ENCODE measurements at regions not wholly inside any gene's neighbourhood (a gene's known extent, or its start where the extent isn't known, plus 50 kb on each side); places are given as distances from the start of the nearest gene placed in this dataset.

DNA sequence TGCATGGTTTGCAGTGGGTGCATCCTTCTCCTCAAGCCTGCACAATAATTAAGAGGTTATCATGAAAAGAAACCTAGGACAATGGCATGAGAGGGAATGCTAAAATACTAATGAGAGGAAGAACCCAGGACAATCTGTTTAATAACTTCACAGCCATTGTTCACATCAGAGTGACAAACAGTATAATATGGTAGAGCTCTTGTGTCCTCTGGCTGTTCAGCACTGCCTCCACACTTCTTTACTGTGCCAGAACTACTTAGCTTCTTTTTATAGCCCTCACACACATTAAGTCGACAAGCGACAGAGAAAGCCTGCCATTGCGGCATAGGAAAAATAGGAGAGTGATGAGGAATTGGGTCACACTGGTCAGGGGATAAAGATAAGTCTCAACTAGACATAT is 65.0 kb upstream of the MEIS2 start:
- no peaks in the 10 kb centered on the region for H3K36me3 Mint-ChIP-seq

GRCh38 chr15:37166402-37166801 is 66.1 kb upstream of the MEIS2 start:
- Mint-ChIP-seq H3K27me3 (no peaks in the 10 kb centered on the region), H3K27ac (peak overlapping the region in 1 of 6 donors; percentile 12), H3K4me3 (no peak overlapping the region), H3K9me3 (peaks cover 0 to 8% (median 2%) of the 10 kb centered on the region in 7 donors), H3K36me3 (no peaks in the 10 kb centered on the region), H3K4me1 (no peaks in the 10 kb centered on the region)
- DNase-seq: no peak
- ATAC-seq (ENCODE audit: low read depth in 2 of 2): no peak

More for the DNA sequence above, 65.0 kb upstream of the MEIS2 start:
- Mint-ChIP-seq H3K27me3 (no peaks in the 10 kb centered on the region), H3K27ac (no peak overlapping the region), H3K9me3 (peaks cover 0 to 8% (median 0%) of the 10 kb centered on the region in 7 donors), H3K4me3 (no peak overlapping the region), H3K4me1 (no peaks in the 10 kb centered on the region)
- no peak for DNase-seq
- no peak for ATAC-seq (ENCODE audit: low read depth in 2 of 2)

GRCh38 chr15:37181339-37181738 is 81.0 kb upstream of the MEIS2 start:
- no peak overlapping the region for H3K4me3 Mint-ChIP-seq
- no peaks in the 10 kb centered on the region for H3K36me3 Mint-ChIP-seq
- no peaks in the 10 kb centered on the region for H3K4me1 Mint-ChIP-seq
- no peaks in the 10 kb centered on the region for H3K27me3 Mint-ChIP-seq
- H3K9me3 Mint-ChIP-seq: peaks cover 11 to 39% (median 17%) of the 10 kb centered on the region in 7 donors
- DNase-seq (no peak), ATAC-seq (ENCODE audit: low read depth in 2 of 2) (no peak)
- H3K27ac Mint-ChIP-seq: no peak overlapping the region

DNA sequence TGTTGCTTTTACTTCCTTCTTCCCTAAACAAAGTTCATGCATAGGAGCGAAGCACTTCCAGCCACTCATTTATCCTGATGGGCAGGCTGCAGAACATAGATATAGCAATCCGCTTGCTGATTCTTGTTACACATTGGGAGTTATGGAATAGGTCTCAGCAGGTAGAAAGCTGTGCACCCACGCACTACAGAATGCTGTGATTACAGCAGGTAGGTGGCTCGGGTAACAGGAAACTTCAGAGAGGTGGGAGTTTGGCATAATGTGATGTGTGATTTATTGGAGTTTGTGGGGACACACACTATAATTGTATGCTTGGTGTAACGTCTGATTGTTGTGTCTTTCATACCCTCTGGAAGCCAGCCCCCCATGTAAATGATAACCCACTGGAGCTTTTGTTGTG is 99.2 kb upstream of the MEIS2 start:
- Mint-ChIP-seq H3K27me3 (no peaks in the 10 kb centered on the region), H3K4me3 (no peak overlapping the region), H3K4me1 (no peaks in the 10 kb centered on the region), H3K27ac (no peak overlapping the region), H3K36me3 (no peaks in the 10 kb centered on the region), H3K9me3 (peaks cover 0 to 4% (median 0%) of the 10 kb centered on the region in 7 donors)
- no peak for DNase-seq
- ATAC-seq (ENCODE audit: low read depth in 2 of 2): no peak

DNA sequence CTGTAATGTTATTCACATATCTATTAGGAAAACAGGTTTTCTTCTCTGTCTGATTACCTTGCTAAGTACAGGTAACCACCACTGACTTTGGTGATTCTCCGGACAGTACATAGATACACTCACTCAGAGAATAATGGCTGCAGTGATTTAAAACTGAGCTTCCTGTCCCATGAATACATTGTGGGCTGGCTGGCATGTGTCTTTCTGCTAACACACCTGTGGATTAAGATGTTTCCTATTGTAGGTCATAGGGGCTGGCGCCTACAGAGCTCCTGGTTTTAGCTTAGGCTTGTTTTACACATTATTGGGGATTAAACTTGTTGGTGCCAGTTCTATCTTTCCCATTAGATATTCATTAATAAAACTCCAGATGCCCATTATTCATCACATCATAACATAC is 102.7 kb upstream of the MEIS2 start:
- H3K4me3 Mint-ChIP-seq: no peak overlapping the region
- H3K4me1 Mint-ChIP-seq: no peaks in the 10 kb centered on the region
- H3K9me3 Mint-ChIP-seq: peaks cover 0 to 1% (median 0%) of the 10 kb centered on the region in 7 donors
- H3K27me3 Mint-ChIP-seq: no peaks in the 10 kb centered on the region
- no peak for ATAC-seq (ENCODE audit: low read depth in 2 of 2)
- H3K36me3 Mint-ChIP-seq: no peaks in the 10 kb centered on the region
- DNase-seq: no peak
- no peak overlapping the region for H3K27ac Mint-ChIP-seq

- ATAC-seq (ENCODE audit: low read depth in 2 of 2) (no peak), DNase-seq (no peak)
- Mint-ChIP-seq H3K27ac (no peak overlapping the region), H3K9me3 (peaks cover 0 to 1% (median 0%) of the 10 kb centered on the region in 7 donors), H3K27me3 (no peaks in the 10 kb centered on the region), H3K4me3 (no peak overlapping the region), H3K36me3 (no peaks in the 10 kb centered on the region), H3K4me1 (no peaks in the 10 kb centered on the region)
Observed at GRCh38 chr15:37204692-37205091, 104.3 kb upstream of the MEIS2 start.

DNA sequence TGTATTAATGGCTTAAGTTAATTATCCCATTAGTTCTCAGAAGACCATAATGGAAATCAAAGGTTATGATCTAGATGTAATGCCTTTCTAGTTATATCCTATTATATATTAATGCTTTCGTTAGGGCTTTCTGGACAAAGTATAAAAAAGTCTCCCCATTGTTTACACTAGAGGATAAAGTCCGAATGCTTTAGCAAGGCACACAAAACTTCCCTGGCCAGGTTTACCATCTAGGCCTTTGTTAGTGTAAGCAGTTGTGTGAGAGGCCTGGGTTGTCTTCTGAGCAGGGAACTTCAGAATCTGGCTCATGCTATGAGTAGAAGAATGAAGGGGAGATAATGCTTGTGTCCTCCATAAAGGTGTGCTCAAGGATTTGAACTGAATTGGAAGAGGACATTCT is 106.3 kb upstream of the MEIS2 start:
- Mint-ChIP-seq H3K27me3 (no peaks in the 10 kb centered on the region), H3K36me3 (no peaks in the 10 kb centered on the region), H3K27ac (no peak overlapping the region), H3K4me3 (peak overlapping the region in 1 of 8 donors; percentile 4), H3K4me1 (no peaks in the 10 kb centered on the region), H3K9me3 (peaks cover 0 to 4% (median 0%) of the 10 kb centered on the region in 7 donors)
- ATAC-seq (ENCODE audit: low read depth in 2 of 2) (no peak), DNase-seq (no peak)

GRCh38 chr15:37208146-37209040 is 108.0 kb upstream of the MEIS2 start:
- ATAC-seq (ENCODE audit: low read depth in 2 of 2) (no peak), DNase-seq (no peak)
- Mint-ChIP-seq H3K36me3 (no peaks in the 10 kb centered on the region), H3K27ac (no peak overlapping the region), H3K4me3 (no peak overlapping the region), H3K4me1 (no peaks in the 10 kb centered on the region), H3K27me3 (no peaks in the 10 kb centered on the region), H3K9me3 (peaks cover 0 to 7% (median 3%) of the 10 kb centered on the region in 7 donors)

DNA sequence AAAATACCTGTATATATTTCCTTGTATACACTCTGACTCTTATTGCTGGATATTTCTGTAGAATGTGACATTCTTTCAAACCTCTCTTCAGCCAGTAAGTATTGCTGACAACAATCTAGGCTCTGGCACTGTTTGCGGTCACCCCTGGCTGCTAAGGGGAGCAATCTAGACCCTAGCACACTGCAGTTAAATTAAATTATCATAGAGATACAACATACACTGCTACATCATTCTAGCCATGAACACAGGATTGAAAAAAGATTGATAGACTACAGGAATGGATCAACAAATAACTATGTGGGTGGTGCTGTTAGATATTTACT is 108.7 kb upstream of the MEIS2 start:
- peaks cover 1 to 12% (median 4%) of the 10 kb centered on the region in 7 donors for H3K9me3 Mint-ChIP-seq

DNA sequence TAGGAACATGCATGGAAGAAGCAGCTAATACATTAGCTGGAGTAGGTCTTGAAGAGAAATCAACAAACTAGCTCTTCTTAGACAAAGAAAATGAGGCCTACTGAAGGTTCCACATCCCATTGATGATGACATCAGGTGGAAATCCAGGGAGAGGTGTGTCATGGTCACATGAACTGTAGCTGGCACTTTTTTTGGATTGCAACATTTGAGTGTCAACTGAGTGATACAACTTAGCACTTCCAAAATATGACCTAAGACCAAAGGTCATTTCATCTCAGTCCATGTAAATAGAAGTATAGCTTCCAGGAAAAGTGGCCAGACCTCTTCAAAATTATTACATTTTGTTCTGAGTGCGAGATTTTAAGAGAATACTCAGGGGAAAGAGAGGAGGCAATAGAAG is 117.2 kb upstream of the MEIS2 start:
- Mint-ChIP-seq H3K27me3 (no peaks in the 10 kb centered on the region), H3K27ac (no peak overlapping the region), H3K36me3 (no peaks in the 10 kb centered on the region), H3K4me3 (no peak overlapping the region), H3K9me3 (peaks cover 3 to 19% (median 6%) of the 10 kb centered on the region in 7 donors), H3K4me1 (no peaks in the 10 kb centered on the region)
- DNase-seq: no peak
- no peak for ATAC-seq (ENCODE audit: low read depth in 2 of 2)

More for the DNA sequence above, 108.7 kb upstream of the MEIS2 start:
- Mint-ChIP-seq H3K4me3 (no peak overlapping the region), H3K27me3 (no peaks in the 10 kb centered on the region), H3K27ac (no peak overlapping the region), H3K4me1 (no peaks in the 10 kb centered on the region), H3K36me3 (no peaks in the 10 kb centered on the region)
- DNase-seq: no peak
- ATAC-seq (ENCODE audit: low read depth in 2 of 2): no peak

DNA sequence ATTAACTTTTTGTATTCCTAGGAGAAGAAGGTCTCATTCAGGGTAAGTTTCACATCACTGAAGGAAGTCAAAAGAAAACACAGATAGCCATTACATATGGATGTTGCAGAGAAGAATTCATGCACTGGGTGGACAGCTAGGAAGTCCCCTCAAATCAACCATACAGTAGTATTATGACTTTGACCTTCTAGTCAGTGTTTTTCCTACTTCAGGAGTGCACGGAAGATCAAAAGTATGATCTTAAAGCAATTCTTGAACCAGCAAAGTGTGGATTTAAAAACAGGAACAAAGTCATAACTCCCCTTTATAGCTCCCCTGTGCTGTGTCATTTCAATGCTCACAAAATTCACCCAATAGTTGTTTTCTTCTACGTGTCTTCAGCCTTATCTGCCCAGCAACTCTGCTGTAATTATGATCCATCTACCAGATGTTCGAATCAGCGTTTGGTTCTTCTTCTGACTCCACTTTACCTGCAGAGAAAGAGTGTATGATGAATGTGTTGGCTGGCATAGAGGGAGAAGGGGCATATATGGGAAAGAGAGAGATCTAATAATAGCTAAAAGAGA is 118.1 kb upstream of the MEIS2 start:
- Mint-ChIP-seq H3K27me3 (no peaks in the 10 kb centered on the region), H3K36me3 (no peaks in the 10 kb centered on the region), H3K9me3 (peaks cover 0 to 13% (median 4%) of the 10 kb centered on the region in 7 donors), H3K4me3 (no peak overlapping the region), H3K27ac (no peak overlapping the region), H3K4me1 (no peaks in the 10 kb centered on the region)
- DNase-seq (no peak), ATAC-seq (ENCODE audit: low read depth in 2 of 2) (no peak)

DNA sequence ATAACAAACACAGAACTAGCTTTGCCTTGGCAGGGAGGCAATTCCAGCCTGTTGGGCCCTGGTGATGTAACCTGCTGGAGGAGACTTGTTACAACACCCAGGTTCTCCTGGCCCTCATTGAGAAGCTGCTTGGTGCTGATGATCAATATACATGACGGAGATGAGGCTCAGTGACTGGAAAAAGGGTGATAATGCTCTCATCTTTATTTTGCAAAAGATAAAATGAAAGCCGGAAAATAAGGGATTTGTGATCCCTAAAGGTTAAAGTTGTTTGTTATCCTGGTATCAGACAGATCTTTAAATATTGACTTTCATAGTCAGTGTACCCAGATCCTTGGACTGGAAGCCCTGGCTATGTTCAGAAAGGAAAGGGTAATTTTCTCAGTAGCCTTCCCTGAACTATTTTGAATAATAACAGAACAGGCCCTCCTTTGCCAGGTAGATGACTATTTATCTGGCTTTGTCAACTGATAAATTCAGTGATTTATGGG is 118.9 kb upstream of the MEIS2 start:
- no peak for ATAC-seq (ENCODE audit: low read depth in 2 of 2)
- H3K27ac Mint-ChIP-seq: no peak overlapping the region
- H3K27me3 Mint-ChIP-seq: no peaks in the 10 kb centered on the region
- H3K36me3 Mint-ChIP-seq: no peaks in the 10 kb centered on the region
- peaks cover 0 to 7% (median 2%) of the 10 kb centered on the region in 7 donors for H3K9me3 Mint-ChIP-seq
- DNase-seq: no peak
- H3K4me1 Mint-ChIP-seq: no peaks in the 10 kb centered on the region
- H3K4me3 Mint-ChIP-seq: no peak overlapping the region

GRCh38 chr15:37220949-37221670 is 120.8 kb upstream of the MEIS2 start:
- H3K36me3 Mint-ChIP-seq: no peaks in the 10 kb centered on the region
- no peak overlapping the region for H3K27ac Mint-ChIP-seq
- no peaks in the 10 kb centered on the region for H3K27me3 Mint-ChIP-seq
- no peak overlapping the region for H3K4me3 Mint-ChIP-seq
- no peak for ATAC-seq (ENCODE audit: low read depth in 2 of 2)
- no peaks in the 10 kb centered on the region for H3K4me1 Mint-ChIP-seq
- peaks cover 0 to 3% (median 0%) of the 10 kb centered on the region in 7 donors for H3K9me3 Mint-ChIP-seq
- no peak for DNase-seq

Data from naive B cell (primary cell).